Mucosa of descending colon (tissue), 3 donors: ENCODE measurements at regions not wholly inside any gene's neighbourhood (a gene's known extent, or its start where the extent isn't known, plus 50 kb on each side); places are given as distances from the start of the nearest gene placed in this dataset.
A peak's percentile ranks its signal among the peaks of the same experiment; 100 is the strongest.

Experiments used
- ATAC-seq: fragments of 200-7000 bp; cut with Tn5 transposase; one replicate; pipeline ENCODE4 v1.9.1; 2020; ENCODE audit warnings: mild to moderate bottlenecking, moderate library complexity
- DNase-seq, 3 donors: peaks; one replicate each; pipeline ENCODE4 v3.0.0-alpha.2; 2020
- H3K36me3 ChIP-seq: fragments of 200-600 bp; one replicate; pipeline ENCODE4 v1.8.0; 2021; ENCODE audit warnings: low read depth, mild to moderate bottlenecking
- H3K4me1 ChIP-seq: fragments of 200-600 bp; one replicate; pipeline ENCODE4 v1.8.0; 2021; ENCODE audit warnings: low read depth, mild to moderate bottlenecking
- H3K4me3 ChIP-seq: fragments of 200-600 bp; one replicate; pipeline ENCODE4 v1.8.0; 2021; ENCODE audit warnings: mild to moderate bottlenecking
- H3K9me3 ChIP-seq: fragments of 200-600 bp; one replicate; pipeline ENCODE4 v1.8.0; 2021; ENCODE audit warnings: mild to moderate bottlenecking
- CTCF ChIP-seq: fragments of 200-600 bp; IDR thresholded peaks from one replicate; pipeline ENCODE4 v1.8.0; 2022; ENCODE audit warnings: antibody characterized with exemption, mild to moderate bottlenecking
- intact Hi-C, 2 donors: fragments of 100-400 bp; cut with DNase I in 1 of 2; cut with micrococcal nuclease in 1 of 2; formaldehyde crosslinking; loops; one replicate each; pipeline versions ENCODE4 v1.11.0 to v1.11.1; 2022; cut with DNase I, micrococcal nuclease
- donor health status: DM: no; HTN: no; CAD: no; lungs with moderate emphysema.
- donor health status: DM: no; HTN: no; CAD: no.
- donor health status: DM: no; HTN: yes; CAD: no.

GRCh38 chr10:110404413-110404812, 93.3 kb upstream of the DUSP5 start:
- intact Hi-C loops = no loop called here
- H3K36me3 ChIP-seq = no peaks in the 10 kb centered on the region
- TF ChIP-seq CTCF = no peak
- H3K9me3 ChIP-seq = no peaks in the 10 kb centered on the region
- no peak for ATAC-seq
- no peak overlapping the region for H3K4me3 ChIP-seq
- DNase-seq = no peak
- peaks cover under 1% of the 10 kb centered on the region for H3K4me1 ChIP-seq

- no peak for DNase-seq
- TF ChIP-seq CTCF = no peak
- Histone ChIP-seq H3K9me3 (no peaks in the 10 kb centered on the region), H3K4me3 (no peak overlapping the region), H3K36me3 (no peaks in the 10 kb centered on the region), H3K4me1 (no peaks in the 10 kb centered on the region)
- no peak for ATAC-seq
- intact Hi-C loops = no loop called here
These were observed 92.9 kb upstream of the DUSP5 start for GRCh38 chr10:110404825-110405224.

- Histone ChIP-seq H3K4me1 (no peaks in the 10 kb centered on the region), H3K36me3 (no peaks in the 10 kb centered on the region), H3K9me3 (no peaks in the 10 kb centered on the region), H3K4me3 (no peak overlapping the region)
- DNase-seq = no peak
- no peak for ATAC-seq
- no peak for TF ChIP-seq CTCF
- intact Hi-C loops = no loop called here
These were observed 92.3 kb upstream of the DUSP5 start for GRCh38 chr10:110405380-110405779.

GRCh38 chr10:110407301-110408170, 90.2 kb upstream of the DUSP5 start:
- H3K9me3 ChIP-seq = no peaks in the 10 kb centered on the region
- no peak for TF ChIP-seq CTCF
- no peak overlapping the region for H3K4me3 ChIP-seq
- intact Hi-C loops = no loop called here
- H3K4me1 ChIP-seq = no peaks in the 10 kb centered on the region
- H3K36me3 ChIP-seq = no peaks in the 10 kb centered on the region
- DNase-seq (no peak), ATAC-seq (no peak)

- DNase-seq (no peak), ATAC-seq (peak; percentile 35)
- Histone ChIP-seq H3K9me3 (no peaks in the 10 kb centered on the region), H3K36me3 (no peaks in the 10 kb centered on the region), H3K4me1 (no peaks in the 10 kb centered on the region), H3K4me3 (no peak overlapping the region)
- TF ChIP-seq CTCF = no peak
- intact Hi-C loops = no loop called here
These were observed 89.4 kb upstream of the DUSP5 start for GRCh38 chr10:110408203-110408871.
